ENCODE measurements at regions not wholly inside any gene's neighbourhood (a gene's known extent, or its start where the extent isn't known, plus 50 kb on each side); places are given as distances from the start of the nearest gene placed in this dataset.

- Histone ChIP-seq H3K4me1 (ENCODE audit: control insufficient read depth in 1 of 2, insufficient read depth in 2 of 2, low read length in 2 of 2) (no peaks in the 10 kb centered on the region), H2AFZ (ENCODE audit: insufficient read depth, low read length, poor library complexity) (no peak overlapping the region), H2BK12ac (ENCODE audit: low read length) (no peak overlapping the region), H2BK120ac (ENCODE audit: insufficient read depth, low read length, poor library complexity) (no peak overlapping the region), H3K23ac (ENCODE audit: low read length) (no peak overlapping the region), H2AK5ac (ENCODE audit: low read length) (no peak overlapping the region), H3K79me1 (ENCODE audit: low read length) (no peaks in the 10 kb centered on the region), H4K91ac (ENCODE audit: low read depth, low read length) (no peak overlapping the region), H3K4me2 (ENCODE audit: low read length) (no peak overlapping the region), H3K36me3 (ENCODE audit: control insufficient read depth in 1 of 2, insufficient read depth in 2 of 2, low read length in 2 of 2) (no peaks in the 10 kb centered on the region), H3K18ac (ENCODE audit: low read length) (no peak overlapping the region), H3K4ac (ENCODE audit: low read depth, low read length) (no peak overlapping the region), H3K9me3 (ENCODE audit: insufficient read depth, low read depth, low read length) (no peaks in the 10 kb centered on the region), H3K4me3 (ENCODE audit: low read depth, low read length) (no peak overlapping the region), H4K12ac (ENCODE audit: low read depth, low read length) (no peak overlapping the region), H3K27ac (ENCODE audit: low read depth, low read length) (no peak overlapping the region), H3K9ac (ENCODE audit: low read length) (no peak overlapping the region), H3K14ac (ENCODE audit: low read length) (no peak overlapping the region), H3K27me3 (ENCODE audit: insufficient read depth, low read length) (no peaks in the 10 kb centered on the region), H3K79me2 (ENCODE audit: control insufficient read depth, insufficient read depth, low read length, poor library complexity) (no peaks in the 10 kb centered on the region), H4K8ac (ENCODE audit: low read depth, low read length) (no peak overlapping the region), H2BK5ac (ENCODE audit: low read depth, low read length, poor library complexity) (no peak overlapping the region)
- DNase-seq, result peak in 1 of 2 donors; percentile 1
- WGBS (ENCODE audit: extremely low coverage, insufficient coverage, insufficient read length), result 100% methylated on average over 3 of the region's 5 CpGs
Observed at GRCh38 chr13:88866195-88866594, 1195.0 kb downstream of the SLITRK5 start.

GRCh38 chr13:88883741-88884140 is 1212.6 kb downstream of the SLITRK5 start:
- H3K18ac ChIP-seq (ENCODE audit: low read length), result no peak overlapping the region
- H3K14ac ChIP-seq (ENCODE audit: low read length), result no peak overlapping the region
- H3K36me3 ChIP-seq (ENCODE audit: control insufficient read depth in 1 of 2, insufficient read depth in 2 of 2, low read length in 2 of 2), result no peaks in the 10 kb centered on the region
- no peak overlapping the region for H2BK5ac ChIP-seq (ENCODE audit: low read depth, low read length, poor library complexity)
- no peak overlapping the region for H3K4me3 ChIP-seq (ENCODE audit: low read depth, low read length)
- H4K91ac ChIP-seq (ENCODE audit: low read depth, low read length), result no peak overlapping the region
- no peak overlapping the region for H3K4ac ChIP-seq (ENCODE audit: low read depth, low read length)
- no peaks in the 10 kb centered on the region for H3K27me3 ChIP-seq (ENCODE audit: insufficient read depth, low read length)
- no peak overlapping the region for H3K23ac ChIP-seq (ENCODE audit: low read length)
- no peaks in the 10 kb centered on the region for H3K79me1 ChIP-seq (ENCODE audit: low read length)
- no peak overlapping the region for H2BK12ac ChIP-seq (ENCODE audit: low read length)
- no peak overlapping the region for H2AFZ ChIP-seq (ENCODE audit: insufficient read depth, low read length, poor library complexity)
- no peak overlapping the region for H2AK5ac ChIP-seq (ENCODE audit: low read length)
- no peak overlapping the region for H2BK120ac ChIP-seq (ENCODE audit: insufficient read depth, low read length, poor library complexity)
- H3K4me2 ChIP-seq (ENCODE audit: low read length), result no peak overlapping the region
- no peak overlapping the region for H3K9ac ChIP-seq (ENCODE audit: low read length)
- H3K4me1 ChIP-seq (ENCODE audit: control insufficient read depth in 1 of 2, insufficient read depth in 2 of 2, low read length in 2 of 2), result no peaks in the 10 kb centered on the region
- H4K8ac ChIP-seq (ENCODE audit: low read depth, low read length), result no peak overlapping the region
- H3K9me3 ChIP-seq (ENCODE audit: insufficient read depth, low read depth, low read length), result peaks cover 4% of the 10 kb centered on the region
- no peak overlapping the region for H4K12ac ChIP-seq (ENCODE audit: low read depth, low read length)
- H3K27ac ChIP-seq (ENCODE audit: low read depth, low read length), result no peak overlapping the region
- H3K79me2 ChIP-seq (ENCODE audit: control insufficient read depth, insufficient read depth, low read length, poor library complexity), result no peaks in the 10 kb centered on the region
- DNase-seq, result no peak

GRCh38 chr13:88887045-88887662 is 1216.0 kb downstream of the SLITRK5 start:
- H3K79me2 ChIP-seq (ENCODE audit: control insufficient read depth, insufficient read depth, low read length, poor library complexity), result no peaks in the 10 kb centered on the region
- no peaks in the 10 kb centered on the region for H3K4me1 ChIP-seq (ENCODE audit: control insufficient read depth in 1 of 2, insufficient read depth in 2 of 2, low read length in 2 of 2)
- H3K4me2 ChIP-seq (ENCODE audit: low read length), result no peak overlapping the region
- H4K91ac ChIP-seq (ENCODE audit: low read depth, low read length), result no peak overlapping the region
- H3K27ac ChIP-seq (ENCODE audit: low read depth, low read length), result no peak overlapping the region
- no peak overlapping the region for H2BK120ac ChIP-seq (ENCODE audit: insufficient read depth, low read length, poor library complexity)
- H3K23ac ChIP-seq (ENCODE audit: low read length), result no peak overlapping the region
- no peak overlapping the region for H3K14ac ChIP-seq (ENCODE audit: low read length)
- H3K4ac ChIP-seq (ENCODE audit: low read depth, low read length), result no peak overlapping the region
- no peak overlapping the region for H2BK5ac ChIP-seq (ENCODE audit: low read depth, low read length, poor library complexity)
- no peak overlapping the region for H2AK5ac ChIP-seq (ENCODE audit: low read length)
- no peaks in the 10 kb centered on the region for H3K36me3 ChIP-seq (ENCODE audit: control insufficient read depth in 1 of 2, insufficient read depth in 2 of 2, low read length in 2 of 2)
- no peak overlapping the region for H3K18ac ChIP-seq (ENCODE audit: low read length)
- DNase-seq, result no peak
- WGBS (ENCODE audit: extremely low coverage, insufficient coverage, insufficient read length), result no CpG with 5 or more reads among the region's 11 CpGs
- no peaks in the 10 kb centered on the region for H3K27me3 ChIP-seq (ENCODE audit: insufficient read depth, low read length)
- H3K9ac ChIP-seq (ENCODE audit: low read length), result no peak overlapping the region
- H4K8ac ChIP-seq (ENCODE audit: low read depth, low read length), result no peak overlapping the region
- H3K4me3 ChIP-seq (ENCODE audit: low read depth, low read length), result no peak overlapping the region
- no peaks in the 10 kb centered on the region for H3K79me1 ChIP-seq (ENCODE audit: low read length)
- H4K12ac ChIP-seq (ENCODE audit: low read depth, low read length), result no peak overlapping the region
- no peak overlapping the region for H2BK12ac ChIP-seq (ENCODE audit: low read length)
- H3K9me3 ChIP-seq (ENCODE audit: insufficient read depth, low read depth, low read length), result peaks cover 4% of the 10 kb centered on the region
- H2AFZ ChIP-seq (ENCODE audit: insufficient read depth, low read length, poor library complexity), result no peak overlapping the region

GRCh38 chr13:88895261-88895941 is 1224.2 kb downstream of the SLITRK5 start:
- Histone ChIP-seq H3K36me3 (ENCODE audit: control insufficient read depth in 1 of 2, insufficient read depth in 2 of 2, low read length in 2 of 2) (no peaks in the 10 kb centered on the region), H3K4me3 (ENCODE audit: low read depth, low read length) (no peak overlapping the region), H2BK12ac (ENCODE audit: low read length) (no peak overlapping the region), H4K12ac (ENCODE audit: low read depth, low read length) (no peak overlapping the region), H3K4ac (ENCODE audit: low read depth, low read length) (no peak overlapping the region), H3K9me3 (ENCODE audit: insufficient read depth, low read depth, low read length) (peaks cover 7% of the 10 kb centered on the region), H3K23ac (ENCODE audit: low read length) (no peak overlapping the region), H4K91ac (ENCODE audit: low read depth, low read length) (no peak overlapping the region), H3K4me1 (ENCODE audit: control insufficient read depth in 1 of 2, insufficient read depth in 2 of 2, low read length in 2 of 2) (no peaks in the 10 kb centered on the region), H3K4me2 (ENCODE audit: low read length) (no peak overlapping the region), H3K9ac (ENCODE audit: low read length) (no peak overlapping the region), H3K14ac (ENCODE audit: low read length) (no peak overlapping the region), H3K79me1 (ENCODE audit: low read length) (no peaks in the 10 kb centered on the region), H2AFZ (ENCODE audit: insufficient read depth, low read length, poor library complexity) (no peak overlapping the region), H3K27me3 (ENCODE audit: insufficient read depth, low read length) (no peaks in the 10 kb centered on the region), H2AK5ac (ENCODE audit: low read length) (no peak overlapping the region), H4K8ac (ENCODE audit: low read depth, low read length) (no peak overlapping the region), H3K27ac (ENCODE audit: low read depth, low read length) (no peak overlapping the region), H2BK5ac (ENCODE audit: low read depth, low read length, poor library complexity) (no peak overlapping the region), H2BK120ac (ENCODE audit: insufficient read depth, low read length, poor library complexity) (no peak overlapping the region), H3K18ac (ENCODE audit: low read length) (no peak overlapping the region), H3K79me2 (ENCODE audit: control insufficient read depth, insufficient read depth, low read length, poor library complexity) (no peaks in the 10 kb centered on the region)
- no peak for DNase-seq
- WGBS (ENCODE audit: extremely low coverage, insufficient coverage, insufficient read length), result no CpG with 5 or more reads among the region's 6 CpGs

All from trophoblast cell (in vitro differentiated cells and primary cell).